NCI-H2107 treated with DMSO at 0.1 percent for 48 hours (cell line): ENCODE measurements at regions not wholly inside any gene's neighbourhood (a gene's known extent, or its start where the extent isn't known, plus 50 kb on each side); places are given as distances from the start of the nearest gene placed in this dataset.
"Not testable (repeated sequence)": the region's sequence is repeated elsewhere in the genome, so short reads cannot be mapped to it uniquely, and the experiment has no call there.

ENCODE experiments used
- DNase-seq: peaks from one replicate; lab custom pipeline; 2025; ENCODE audit not compliant: unreplicated experiment; lab: John Stamatoyannopoulos, UW

DNA sequence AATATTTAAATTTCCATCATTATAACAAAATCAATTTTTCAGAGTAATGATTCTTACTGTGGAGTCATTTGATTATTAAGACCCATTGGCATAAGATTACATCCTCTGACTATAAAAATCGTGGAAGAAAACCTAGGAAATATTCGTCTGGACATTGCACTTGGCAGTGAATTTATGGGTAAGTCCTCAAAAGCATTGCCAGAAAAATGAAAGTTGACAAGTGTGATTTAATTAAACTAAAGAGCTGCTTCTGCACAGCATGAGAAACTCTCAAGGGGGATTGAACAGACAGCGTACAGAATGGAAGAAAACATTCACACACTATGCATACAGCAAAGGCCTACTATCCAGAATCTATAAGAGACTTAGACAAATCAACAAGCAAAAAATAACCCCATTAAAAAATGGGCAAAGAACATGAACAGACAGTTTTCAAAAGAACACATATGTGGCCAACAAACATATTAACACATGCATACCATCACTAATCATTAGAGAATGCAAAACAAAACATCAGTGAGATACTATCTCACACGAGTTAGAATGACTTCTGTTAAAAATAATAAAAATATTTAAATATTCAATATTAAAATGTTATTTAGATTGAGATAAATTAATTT, 111.4 kb downstream of the CCDC74A start:
- not testable (repeated sequence) for DNase-seq

DNA sequence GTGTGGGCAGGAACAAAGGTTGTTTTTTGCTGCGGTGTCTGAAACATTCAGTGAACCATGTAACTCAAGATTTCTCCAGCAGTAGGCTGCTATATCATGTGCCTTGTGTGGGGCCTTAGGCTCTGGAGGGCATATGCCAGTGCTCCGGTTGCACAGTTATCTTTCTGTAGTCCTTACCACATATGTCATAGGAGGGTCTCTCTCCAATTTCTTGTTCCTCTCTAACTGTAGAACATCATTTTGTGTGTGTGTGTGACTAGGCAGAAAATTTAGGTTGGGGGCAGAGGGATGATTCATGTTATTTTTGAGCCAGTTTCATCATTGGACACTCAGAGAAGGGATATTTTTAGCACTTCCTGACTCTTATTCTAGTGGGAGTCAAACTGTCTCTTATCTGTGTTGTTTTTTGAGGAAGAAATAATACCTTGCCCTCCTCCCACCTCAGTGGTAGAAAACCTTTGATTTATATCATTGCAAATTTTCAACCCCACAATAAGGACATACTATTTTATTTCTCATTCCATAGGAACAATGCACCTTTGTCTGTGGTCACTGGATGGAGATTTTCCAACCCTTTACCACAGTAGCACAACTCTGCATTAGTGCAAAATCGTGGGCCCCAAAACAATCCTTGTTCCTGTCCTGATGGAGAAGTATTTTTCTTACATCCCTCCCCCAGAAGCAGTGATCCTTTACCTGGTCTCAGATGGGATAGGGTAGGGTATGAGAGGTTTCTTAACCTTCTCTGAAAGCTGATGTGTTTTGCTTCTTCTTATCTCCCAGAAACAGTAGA, 113.9 kb downstream of the CCDC74A start:
- DNase-seq, result no peak

DNA sequence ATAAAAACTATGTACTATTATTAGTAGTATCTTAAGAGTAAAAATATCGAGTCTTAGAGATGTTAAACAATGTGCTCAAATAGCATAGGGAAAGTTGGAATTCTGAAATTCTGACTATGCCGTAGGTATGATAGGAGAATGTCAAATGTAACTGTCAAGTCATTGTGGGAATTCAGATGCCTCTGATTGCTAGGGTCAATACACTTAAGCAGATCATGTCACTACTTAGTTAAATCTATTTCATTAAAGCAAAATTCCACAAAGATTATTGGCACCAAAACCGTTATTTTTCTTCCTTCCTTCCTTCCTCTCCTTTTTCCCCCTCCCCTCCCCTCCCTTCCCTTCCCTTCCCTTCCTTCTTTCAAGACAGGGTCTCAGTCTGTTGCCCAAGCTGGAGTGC, 115.5 kb downstream of the CCDC74A start:
- DNase-seq, result not testable (repeated sequence)

DNA sequence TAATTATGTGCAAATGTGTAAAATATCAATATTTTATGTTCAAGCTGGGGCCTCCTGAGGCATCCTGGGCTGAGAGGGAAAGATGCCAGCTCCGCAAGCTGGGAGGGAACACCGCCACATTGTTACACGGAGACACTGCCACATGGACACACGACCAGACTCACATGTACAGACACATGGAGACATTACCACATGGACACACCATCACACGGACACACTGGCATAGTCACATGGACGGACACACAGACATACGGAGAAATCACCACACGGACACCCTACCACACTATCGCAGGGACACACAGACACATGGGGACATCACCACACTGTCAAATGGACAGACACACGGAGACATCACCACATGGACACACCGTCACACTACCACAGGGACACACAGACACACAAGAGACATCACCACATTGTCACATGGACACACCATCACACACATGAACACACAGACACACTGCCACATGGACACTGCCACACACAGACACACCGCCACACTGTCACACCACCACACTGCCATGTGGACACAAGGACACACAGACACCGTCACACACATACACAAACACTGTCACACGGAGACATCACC, 117.6 kb downstream of the CCDC74A start:
- DNase-seq, result no peak

DNA sequence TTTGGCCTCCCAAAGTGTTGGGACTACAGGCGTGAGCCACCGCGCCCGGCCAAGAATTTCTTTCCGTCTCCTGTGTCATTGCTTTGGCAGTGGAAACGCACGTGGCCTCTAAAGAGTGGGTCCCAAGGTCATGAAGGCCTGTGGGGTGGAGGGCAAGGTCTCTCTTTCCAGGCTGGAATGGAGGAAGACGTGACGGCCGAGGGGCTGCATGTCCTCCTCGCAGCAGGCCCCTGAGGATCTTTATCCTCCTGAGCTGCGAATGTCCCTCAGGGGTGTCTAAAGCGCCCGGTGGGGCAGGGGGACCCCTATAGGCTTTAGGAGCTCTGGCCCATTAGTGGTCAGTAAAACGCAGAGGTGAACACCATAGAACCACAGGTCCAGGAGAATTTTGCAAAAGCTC, 118.5 kb downstream of the CCDC74A start:
- not testable (repeated sequence) for DNase-seq

DNA sequence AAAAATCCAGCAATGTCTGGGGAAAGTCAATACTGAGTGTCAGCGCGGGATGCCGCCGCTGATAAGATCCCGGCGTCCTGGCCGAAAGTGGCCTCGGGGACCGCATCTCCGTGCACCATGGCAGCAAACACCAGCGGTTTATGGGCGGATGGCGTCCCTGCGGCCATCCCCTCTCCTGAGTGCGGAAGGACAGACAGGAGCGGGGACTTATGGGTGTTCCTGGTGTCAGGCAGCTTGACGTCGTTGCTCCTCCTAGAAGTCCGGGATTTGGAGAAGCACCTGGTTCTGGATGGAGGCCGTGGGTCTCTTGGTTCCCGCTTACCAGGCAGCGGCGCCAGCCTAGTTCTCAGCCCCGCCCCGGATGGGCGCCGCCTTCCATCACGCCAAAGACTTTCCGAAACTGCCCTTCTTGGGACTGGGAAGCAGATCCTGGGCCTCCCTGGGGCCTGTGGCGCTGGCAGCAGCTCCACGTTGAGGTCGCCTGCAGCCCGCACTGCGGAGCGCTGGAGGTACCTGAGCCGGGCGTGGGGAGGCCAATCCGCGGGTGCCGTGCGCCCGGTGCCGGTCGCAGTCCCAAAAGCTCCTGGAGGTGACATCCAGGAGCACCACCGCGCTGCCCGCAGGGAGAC, 119.1 kb downstream of the CCDC74A start:
- no peak for DNase-seq

DNA sequence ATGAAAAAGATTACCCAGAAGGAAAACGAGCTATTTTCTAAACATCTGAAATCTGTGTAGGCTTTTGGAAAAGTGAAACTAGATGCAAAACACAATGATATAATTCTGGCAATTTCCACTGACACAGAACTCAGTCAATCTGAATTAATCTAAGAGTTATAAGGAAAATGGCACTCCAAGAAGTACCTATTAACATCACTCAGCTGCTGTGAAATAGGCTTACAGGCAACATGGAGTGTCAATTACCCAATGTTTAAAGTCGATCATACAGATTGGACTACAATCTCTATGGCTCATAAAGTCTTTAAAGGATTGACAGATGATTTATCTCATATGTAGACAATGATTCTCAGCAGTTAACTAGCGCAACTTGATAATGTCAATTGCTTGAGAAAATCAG, 120.9 kb downstream of the CCDC74A start:
- DNase-seq, result not testable (repeated sequence)

DNA sequence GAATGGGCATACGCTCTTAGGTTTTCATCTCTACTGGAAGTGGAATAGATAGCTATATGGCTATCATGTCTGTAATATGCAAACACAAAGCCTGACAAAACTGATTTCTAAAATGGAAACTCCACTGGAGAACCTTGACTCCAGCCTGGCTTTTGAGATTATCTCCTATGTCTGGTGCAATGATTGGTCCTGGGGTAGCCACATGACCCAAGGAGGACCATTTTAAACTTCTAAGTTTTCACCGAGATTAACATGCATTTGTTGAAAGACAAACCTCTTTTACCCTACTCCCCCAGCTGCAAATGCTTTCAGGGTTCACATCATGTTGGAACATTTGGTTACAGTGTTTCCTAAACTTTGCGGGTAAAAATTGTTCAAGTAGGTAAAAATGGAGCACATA, 124.6 kb downstream of the CCDC74A start:
- DNase-seq, result not testable (repeated sequence)

DNA sequence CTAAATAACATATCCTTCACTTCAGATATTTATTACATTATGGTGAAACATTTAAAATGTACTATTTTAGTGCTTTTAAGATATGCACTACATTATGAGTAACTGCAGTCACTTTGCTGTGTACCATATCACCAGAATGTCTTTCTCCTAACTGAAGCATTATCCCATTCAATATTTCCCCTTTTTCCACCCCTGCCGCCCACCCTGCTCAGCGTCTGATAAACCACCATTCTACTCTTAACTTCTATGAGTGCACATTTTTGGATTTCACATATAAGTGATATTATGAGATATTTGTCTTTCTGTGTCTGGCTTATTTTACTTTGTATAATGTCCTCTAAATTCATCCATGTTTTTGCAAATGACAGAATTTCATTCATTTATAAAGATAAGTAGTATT, 126.4 kb downstream of the CCDC74A start:
- not testable (repeated sequence) for DNase-seq

DNA sequence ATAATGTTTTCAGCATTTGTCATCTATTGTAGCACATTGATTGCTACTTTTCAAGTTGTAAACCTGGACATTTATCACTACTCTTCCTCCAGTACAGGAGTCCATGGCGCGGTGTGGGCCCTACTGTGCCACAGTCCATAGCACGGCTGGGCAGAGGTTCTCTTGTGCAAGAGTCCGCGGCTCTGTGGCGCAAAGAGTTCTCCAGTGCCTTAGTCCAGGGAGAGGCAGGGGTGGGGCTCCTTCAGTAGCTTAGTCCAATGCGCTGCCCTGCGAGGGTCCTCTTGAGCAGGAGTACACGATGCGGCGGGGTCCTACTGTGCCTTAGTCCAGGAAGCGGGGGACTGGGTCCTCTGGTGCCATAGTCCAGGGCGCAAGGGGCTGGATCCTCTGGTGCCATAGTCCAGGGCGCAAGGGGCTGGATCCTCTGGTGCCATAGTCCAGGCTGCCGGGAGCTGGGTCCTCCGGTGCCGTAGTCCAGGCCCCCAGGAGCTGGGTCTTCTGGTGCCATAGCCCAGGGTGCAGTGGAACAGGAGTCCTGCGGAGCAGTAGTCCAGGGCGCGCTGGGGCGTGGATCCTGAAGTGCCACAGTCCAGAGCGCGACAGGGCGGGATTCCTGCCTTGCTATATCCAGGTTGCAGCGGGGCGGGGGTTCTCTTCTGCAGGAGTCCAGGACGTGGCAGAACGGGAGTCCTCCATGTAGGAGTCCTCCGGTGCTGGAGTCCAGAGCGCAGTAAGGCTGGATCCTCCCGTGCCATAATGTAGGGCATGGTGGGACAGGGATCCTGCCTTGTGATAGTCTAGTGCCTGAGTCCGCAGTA, 129.3 kb downstream of the CCDC74A start:
- no peak for DNase-seq

DNA sequence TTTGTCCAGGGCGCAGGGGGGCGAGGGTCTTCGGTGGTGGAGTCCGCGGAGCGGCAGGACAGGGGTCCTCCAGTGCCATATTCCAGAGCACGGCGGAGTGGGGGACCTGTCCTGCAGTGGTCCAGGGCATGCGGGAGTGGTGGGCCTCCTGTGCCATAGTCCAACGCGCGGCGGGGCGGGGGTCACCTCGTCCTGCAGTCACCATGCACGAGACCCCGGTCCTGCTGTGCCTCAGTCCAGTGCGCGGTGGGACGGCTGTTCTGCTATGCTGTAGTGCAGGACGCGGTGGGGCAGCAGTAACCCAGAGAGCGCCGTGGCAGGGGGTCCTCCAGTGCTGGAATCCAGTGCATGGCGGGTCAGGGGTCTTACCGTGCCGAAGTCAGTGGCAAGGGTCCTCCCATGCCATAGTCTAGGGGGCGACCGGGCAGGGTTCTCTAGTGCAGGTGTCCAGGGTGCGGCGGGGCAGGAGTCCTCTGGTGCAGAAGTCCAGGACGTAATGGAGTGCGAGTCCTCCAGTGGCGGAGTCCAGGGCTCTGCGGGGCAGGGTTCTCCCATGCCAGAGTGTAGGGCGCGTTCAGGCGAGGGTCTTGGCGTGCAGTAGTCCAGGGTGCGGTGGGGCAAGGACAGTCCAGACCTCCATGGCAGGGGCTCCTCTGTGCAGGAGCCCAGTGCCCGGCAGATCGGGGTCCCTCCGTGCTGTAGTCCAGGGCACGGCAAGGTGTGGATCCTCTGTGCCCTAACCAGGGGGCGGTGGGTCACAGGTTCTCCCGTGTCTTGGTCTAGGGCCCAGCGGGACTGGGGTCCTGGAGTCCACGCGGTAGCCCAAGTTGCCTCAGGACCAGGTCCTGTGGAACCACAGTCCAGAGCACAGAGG, 130.4 kb downstream of the CCDC74A start:
- DNase-seq, result no peak

DNA sequence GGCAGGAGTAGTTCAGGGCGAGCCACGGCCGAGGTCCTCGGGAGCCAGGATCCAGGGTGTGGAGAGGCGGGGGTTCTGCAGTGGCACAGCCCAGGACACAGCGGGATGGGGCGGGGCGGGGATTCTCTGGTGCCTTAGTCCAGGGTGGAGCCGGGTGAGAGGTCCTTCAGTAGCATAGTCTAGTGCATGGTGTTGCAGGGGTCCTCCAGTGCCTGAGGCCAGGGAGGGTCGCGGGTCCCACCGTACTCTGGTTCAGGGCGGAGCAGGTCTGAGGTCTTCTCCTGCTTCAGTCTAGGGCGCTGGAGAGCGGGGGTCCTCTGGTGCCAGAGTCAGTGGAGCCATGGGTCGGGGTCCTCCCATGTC, 131.1 kb downstream of the CCDC74A start:
- no peak for DNase-seq

DNA sequence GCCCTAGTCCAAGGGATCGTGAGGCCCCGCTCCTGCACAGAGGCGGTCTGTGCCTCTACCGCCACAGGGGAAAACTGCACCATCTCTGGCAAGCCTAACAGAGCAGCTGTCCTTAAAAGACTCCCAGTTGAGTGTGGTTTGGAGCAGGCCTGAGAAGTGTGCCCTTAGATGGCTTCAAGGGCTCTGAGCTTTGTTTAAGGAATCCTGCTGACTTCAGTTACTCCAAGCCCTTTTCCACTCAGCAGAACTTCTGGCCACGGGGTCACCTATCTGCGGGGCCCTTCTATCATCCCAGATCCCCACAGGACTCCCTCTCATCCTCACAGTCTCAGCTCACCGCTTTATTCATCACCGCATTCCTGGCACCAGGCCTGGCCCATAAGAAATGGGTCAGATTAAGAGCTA, 131.5 kb downstream of the CCDC74A start:
- DNase-seq, result no peak

DNA sequence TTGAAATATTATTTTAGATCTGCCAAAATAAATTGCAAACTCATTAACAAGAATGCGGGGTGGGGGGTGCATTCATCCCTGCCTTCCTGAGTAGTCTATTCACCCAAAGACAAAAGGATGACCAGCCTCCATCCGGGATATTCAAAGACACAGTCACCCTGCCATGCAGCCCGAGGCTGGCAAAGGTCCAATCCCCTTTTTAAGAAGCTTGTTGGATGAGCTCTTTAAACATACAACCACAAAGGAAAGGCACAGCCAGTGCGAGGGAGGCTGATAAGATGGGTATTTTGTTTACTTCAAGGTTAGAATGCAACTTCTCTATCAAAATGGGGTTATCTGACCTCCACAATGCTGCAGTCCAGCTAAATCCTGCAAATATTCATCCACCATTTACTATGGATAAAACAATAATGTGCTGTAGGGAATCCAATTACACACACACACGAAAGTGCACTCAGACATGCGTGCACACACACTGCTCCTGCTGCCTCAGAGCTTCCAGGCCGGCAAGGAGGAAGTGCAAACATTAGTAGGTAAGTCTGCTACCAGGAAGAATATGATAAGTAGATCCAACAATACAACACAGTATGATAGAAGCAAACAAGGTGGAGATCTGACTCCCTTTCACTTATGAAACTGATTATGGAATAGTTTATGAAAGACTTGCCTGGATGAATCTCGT, 133.6 kb downstream of the CCDC74A start:
- DNase-seq, result peak; percentile 3

DNA sequence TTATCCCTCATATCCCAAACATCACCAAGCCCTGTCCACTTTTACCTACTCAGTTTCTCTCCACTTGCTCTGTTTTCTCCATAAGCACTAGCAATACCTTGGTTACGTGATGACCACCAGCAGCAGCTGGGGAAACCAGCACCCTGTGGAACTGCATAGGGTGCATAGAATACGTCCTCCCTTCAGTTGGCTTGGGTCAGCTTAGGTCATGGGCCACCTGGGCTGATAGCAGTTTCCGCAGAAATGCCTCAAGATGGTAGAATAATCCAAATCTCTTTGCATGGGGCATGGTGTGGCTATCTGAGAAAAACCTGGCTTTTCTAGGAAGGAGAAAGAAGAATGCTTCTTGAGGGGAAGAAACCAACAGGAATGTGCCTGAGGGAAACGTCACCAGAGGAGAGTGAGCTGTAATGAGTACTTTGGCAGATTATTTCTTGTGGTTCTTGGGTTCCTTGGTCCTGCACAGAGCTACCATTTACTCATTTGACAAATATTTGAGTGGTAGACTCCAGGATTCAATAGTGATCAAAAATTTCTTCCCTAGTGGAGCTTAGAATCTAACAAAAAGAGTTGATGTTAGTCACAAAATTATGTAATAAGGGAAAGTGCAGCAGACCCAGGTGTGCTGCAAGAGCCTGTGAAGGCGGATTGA, 134.3 kb downstream of the CCDC74A start:
- DNase-seq, result not testable (repeated sequence)

DNA sequence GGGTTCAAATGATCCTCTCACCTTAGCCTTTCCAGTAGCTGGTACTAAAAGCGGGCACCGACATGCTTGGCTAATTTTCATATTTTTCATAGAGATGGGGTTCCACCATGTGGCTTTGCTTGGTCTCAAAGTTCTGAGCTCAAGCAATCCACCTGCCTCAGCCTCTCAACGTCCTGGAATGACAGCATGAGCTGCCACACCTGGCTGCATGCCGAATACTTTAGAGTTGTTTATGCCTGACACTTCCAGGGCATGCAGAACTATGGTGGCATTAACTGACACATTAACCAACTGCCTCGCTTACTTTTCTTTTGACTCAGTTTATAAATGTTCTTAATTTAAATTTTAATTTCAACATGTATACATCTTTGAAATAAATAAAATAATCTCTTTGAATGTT, 135.8 kb downstream of the CCDC74A start:
- not testable (repeated sequence) for DNase-seq

DNA sequence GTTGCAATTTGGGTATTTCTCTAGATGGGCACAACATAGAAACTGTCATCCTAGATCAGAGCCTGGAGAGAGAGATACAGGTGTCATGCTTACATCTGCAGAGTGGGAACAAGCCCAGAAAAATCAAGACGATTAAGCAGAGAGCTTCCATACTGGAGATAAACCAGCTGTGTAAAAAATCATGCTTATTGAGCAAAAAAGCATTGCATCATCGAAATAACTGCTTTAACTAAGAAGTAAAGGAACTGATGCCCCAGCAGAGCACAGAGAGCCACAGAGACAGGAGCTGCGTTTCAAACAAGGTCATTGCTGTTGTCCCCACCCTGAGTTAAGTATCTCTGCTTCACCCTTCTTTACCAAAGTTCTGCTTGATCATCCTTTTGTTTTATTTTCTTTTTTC, 138.0 kb downstream of the CCDC74A start:
- DNase-seq, result not testable (repeated sequence)

DNA sequence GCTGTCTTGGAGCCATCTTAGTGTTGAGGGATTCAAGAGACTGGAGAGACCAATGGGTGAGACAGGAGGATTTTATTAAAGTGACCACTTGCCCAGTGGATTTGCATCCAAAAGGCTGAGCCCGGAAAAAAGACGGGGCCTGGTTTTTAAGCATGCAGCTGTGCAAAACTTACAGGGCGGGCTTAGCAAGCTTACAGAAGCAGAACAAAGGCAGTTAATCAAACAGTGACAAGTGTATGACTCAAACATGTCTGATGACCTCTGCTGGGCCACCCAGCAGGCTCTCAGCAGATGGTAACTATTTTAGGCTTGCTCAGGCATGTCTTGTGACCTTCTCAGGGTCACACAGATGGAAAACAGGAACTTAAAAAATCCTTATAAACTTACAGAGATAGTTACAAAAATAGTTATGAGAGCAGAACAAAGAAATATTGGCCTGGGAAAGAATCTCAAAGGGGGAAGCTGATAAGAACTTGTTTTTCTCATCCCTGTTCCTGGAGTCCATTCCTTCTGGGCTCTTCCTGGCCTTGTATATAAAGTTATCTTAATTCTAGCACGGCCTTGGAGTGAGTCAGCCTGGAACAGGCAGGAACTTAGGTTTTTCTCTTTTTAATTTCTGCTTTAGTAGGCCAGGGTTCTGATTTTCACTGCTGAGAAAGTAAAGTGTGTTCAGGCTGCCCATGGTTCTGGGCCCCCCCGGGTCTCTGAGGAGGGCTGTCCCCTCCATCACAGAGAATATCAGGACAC, 141.3 kb downstream of the CCDC74A start:
- not testable (repeated sequence) for DNase-seq
